ENCODE measurements at regions not wholly inside any gene's neighbourhood (a gene's known extent, or its start where the extent isn't known, plus 50 kb on each side); places are given as distances from the start of the nearest gene placed in this dataset.
"Not testable (repeated sequence)": the region's sequence is repeated elsewhere in the genome, so short reads cannot be mapped to it uniquely, and the experiment has no call there.

DNA sequence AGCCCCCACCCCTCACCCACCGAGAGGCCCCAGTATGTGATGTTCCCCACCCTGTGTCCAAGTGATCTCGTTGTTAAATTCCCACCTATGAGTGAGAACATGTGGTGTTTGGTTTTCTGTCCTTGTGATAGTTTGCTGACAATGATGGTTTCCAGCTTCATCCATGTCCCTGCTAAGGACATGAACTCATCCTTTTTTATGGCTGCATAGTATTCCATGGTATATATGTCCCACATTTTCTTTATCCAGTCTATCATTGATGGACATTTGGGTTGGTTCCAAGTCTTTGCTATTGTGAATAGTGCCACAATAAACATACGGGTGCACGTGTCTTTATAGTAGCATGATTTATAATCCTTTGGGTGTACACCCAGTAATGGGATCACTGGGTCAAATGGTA is 79.2 kb downstream of the PXDC1 start:
- DNase-seq: not testable (repeated sequence)

DNA sequence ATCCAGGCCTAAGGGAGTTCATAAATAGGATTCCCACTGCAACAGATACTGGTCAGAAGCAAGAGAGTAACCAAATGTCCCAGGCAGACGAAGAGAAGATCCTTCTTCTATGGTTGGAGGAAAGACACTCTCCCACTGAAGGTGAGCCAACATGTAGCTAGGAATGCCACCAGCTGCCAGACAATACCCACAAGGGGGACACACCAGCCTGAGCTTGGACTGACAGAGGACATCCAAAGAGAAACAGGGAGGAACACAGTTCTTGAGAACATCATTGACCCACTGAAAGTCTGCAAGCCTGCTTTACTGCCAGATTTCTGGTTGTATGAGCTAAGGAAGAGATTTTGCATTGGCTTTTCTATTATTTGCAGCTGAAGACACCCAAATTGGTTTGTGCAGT is 80.1 kb downstream of the PXDC1 start:
- no peak for DNase-seq

DNA sequence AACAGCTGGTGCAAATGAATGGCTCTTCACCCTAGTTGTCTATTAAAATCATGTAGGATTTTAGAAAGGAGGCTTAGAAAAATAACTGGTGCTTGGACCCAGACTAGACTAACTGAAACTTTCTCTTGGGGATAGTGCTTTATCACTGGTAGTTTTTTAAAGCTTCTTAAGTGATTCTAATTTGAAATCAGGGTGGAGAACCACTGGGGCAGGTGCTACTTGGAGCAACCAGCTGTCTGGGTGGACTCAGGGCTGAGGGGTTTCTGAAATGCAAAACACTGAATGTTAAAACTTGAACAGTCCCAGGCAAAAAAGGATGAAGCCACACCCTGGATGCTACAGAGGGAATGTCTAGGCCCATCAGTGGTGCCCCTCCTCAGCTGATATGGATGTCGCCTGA is 81.2 kb downstream of the PXDC1 start:
- no peak for DNase-seq

DNA sequence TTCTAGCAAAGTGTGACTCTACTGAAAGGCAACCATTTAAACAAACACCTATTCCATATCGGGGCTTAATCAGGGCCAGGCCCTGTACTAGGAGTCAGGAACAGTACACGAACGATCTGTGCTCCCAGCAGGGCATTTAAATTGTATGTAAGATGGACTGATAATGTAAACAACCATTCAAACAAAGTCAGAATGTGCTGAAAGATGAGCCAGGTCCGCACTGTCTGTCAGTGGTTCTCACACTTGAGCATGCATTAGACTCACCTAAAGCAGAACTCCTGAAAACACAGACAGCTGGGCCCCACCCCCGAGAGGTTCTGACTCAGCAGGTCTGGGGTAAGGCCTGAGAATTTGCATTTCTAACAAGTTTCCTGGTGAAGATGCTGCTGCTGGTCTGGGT is 81.6 kb downstream of the PXDC1 start:
- DNase-seq: no peak

DNA sequence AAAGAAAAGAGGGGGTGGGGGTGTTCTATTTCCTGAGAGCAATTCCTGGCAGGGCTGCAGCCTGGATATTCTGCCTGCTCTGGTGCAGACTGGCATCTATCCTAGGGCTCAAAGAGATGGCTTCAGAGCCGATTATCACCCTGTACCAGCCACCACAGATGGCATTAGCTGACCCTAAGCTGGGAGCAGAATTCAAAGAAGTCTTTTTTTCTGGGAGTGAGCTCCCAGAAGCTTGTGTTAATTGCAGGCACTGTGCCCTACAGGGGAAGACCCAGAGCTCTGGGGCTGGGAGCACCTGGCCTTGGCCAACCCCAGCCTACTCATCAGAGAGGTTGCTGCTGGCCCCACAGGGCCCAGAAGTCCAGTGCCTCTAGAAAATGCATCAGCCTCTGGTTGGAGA is 85.9 kb downstream of the PXDC1 start:
- no peak for DNase-seq

DNA sequence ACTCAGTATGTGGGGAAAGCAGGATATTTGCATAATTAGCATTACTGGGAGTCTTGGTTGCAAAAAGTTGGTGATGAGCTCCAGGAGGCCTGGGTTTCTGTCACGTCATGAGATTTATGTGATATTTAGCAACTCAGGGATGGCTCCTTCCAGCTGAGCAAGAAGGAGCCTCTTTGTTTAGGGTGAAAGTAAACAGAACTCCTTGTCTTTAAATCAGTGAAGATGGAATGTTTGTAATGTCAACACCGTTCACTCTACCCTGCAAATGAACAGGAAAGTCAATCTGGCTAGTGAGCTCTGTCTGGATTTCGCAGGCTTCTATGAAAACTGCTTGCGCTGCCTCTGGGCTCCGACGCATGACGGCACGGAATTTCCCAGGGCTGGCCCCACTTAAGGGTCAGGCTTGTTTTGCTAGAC is 86.9 kb downstream of the PXDC1 start:
- DNase-seq: no peak

DNA sequence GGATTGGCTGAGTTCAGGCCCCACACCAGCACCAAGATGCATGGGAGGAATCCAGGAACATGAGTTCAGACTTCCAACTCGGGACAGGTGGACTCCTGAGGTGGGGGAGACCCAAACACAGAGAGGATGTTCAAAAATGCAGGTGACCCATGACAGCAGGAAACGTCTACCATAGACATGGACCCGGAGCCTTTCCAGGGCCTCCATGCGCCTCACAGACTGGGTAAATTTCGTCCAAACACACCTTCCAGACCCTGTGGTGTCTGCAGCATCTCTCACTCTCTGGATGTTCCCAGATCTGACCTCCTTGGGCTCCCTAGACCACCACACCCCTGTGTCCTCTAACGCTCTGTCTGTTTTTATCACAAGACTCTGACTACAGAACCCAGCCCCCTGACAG is 87.7 kb downstream of the PXDC1 start:
- no peak for DNase-seq

DNA sequence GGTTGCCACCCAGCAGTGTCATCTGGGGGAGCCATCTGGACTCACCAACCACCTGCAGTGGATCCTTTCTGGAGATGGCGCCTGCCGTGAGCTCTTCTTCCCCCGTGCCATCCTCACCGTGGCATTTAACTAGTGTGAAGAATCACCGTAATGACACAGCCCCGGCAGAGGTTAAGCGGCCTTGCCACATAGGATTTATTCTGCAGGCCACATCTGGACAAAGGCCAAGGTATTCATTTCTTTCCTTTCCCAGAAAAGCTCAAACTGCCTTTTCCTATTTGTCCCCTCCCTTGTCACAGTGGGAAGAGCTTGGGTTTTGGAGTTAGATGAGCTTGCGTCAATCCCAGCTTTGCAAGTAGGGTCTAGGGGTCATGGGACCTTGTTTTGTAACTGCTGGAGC is 88.4 kb downstream of the PXDC1 start:
- no peak for DNase-seq

DNA sequence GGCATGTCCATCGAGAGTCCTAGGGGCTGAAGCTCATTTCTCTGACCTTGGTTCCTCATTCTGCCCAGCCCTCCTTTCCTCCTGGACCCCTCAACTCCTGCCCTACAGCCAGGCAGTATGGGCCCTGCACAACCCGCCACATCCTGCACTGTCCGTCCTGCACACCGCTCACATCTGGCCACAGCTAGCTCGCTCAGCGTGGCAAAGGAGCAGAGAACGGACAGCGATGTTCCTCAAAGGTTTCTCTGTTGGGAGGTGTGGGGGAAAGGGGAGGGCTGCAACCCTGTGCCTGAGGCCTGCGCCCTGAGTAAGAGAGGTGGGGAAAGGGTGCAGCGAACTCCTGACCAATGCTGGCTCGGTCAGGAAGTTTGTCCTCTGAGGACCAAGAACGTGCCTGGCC is 90.1 kb downstream of the PXDC1 start:
- DNase-seq: no peak

DNA sequence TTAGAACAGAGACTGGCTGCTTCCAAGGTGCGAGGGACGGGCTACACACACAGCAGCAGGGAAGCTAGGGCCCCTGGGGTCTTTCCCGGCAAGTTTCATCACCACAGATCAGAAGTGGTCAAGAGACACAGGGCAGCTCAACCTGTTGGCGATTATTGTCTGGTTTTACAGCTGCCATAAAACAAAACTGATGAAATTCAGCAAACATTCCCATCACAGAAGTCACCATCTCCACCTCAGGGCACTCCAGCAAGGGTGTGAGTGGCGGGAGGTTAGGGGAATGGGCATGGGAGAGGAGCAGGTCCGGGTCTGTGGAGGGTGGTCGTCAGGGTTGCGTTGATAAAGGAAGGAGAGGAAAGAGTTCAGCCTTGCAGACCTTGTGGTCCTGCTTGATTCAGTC is 91.0 kb downstream of the PXDC1 start:
- no peak for DNase-seq

DNA sequence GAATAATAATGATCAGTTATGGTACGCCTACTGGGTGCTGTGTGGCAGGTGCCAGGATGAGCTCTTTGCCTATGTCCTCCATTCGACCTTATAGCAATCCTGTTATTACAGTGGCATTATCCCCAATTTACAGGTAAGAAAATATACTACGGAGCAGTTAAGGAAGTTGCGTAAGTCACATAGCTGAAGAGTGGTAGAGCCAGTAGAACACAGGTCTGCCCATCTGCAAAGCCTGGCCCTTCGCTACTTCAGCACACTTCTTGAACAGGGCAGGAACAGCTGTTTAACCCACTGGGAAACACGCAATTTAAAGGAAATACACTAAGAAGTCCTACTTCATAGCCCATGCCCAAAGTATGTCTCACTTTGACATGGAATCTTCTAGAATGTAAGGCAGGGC is 91.8 kb downstream of the PXDC1 start:
- DNase-seq: no peak

DNA sequence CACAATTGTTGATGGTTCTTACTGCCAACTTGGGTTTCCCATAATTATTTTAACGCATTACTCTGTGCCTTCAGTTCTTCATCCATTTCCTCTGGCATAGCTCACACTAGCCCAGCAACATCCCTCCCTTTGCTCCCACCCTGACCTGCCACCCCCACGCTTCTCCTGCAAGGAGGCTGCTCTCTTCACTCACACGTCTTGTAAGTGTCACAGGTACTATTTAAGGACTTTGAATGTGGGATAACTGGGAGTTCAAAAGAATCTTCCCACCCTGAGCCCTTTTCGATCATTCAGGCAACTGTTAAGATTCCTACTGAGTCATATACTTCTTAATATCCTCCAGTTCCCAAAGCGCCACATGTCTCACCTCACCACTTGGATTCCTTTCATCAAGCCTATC is 95.4 kb downstream of the PXDC1 start:
- DNase-seq: no peak

DNA sequence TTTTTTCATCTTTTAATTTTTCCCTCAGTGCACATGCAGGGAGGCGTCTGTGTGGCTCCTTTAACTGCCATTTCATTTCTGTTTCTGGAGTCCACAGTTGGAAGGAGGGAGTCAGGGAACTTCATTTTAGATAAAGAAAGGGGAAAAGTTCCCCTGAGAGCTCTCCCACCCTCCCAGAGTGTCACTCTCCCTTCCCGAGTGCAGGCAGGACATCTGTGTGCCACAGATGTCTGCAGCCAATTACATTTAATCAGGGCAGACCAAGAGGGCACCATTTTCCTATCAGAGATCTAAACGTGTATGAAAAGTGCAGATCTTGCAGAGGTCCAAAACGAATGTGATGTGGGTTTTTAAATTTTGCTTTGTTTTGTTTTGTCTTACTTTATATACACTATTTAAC is 96.6 kb downstream of the PXDC1 start:
- no peak for DNase-seq

DNA sequence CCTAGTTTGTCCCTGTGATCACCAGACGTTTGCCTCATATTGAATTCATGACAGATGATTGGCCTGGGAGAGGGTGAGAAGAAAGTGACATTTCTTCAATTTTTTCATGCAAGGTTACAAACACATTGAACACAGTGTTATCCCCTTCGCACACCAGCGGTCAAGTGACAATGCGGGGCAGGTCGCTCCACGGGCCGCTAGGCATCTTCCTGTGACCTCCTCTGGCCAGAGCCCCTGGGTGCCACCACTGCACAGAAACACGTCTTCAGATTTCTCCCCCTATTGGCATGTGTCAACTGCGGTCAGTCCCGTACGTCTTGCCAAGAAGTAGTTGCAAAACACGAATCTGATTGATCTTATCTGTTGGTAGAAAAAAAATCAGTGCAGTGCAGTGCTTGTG is 97.1 kb downstream of the PXDC1 start:
- DNase-seq: no peak

DNA sequence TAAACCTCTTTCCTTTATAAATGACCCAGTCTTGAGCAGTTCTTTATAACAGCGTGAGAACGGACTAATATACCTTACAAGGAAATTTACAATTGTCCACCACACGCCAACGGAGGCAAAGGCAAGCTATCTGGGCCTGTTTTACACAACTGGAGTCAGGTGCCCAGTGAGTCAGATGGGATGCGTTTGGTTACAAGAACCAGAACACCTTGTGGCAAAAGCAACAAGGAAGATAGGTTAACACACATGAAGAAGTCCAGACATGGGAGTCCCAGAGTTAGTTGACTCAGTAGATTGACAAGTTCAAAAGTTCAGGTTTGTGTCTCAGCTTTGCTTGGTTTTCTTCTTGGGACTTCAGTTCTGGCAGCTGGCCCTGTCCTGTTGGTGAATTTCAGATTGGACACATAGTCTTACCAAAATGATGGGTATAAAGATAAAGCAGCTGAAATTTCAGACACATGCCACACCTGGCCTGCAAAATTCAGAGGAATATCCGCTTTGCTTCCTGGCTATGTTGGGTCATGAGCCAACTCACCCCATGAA is 97.9 kb downstream of the PXDC1 start:
- DNase-seq: no peak

DNA sequence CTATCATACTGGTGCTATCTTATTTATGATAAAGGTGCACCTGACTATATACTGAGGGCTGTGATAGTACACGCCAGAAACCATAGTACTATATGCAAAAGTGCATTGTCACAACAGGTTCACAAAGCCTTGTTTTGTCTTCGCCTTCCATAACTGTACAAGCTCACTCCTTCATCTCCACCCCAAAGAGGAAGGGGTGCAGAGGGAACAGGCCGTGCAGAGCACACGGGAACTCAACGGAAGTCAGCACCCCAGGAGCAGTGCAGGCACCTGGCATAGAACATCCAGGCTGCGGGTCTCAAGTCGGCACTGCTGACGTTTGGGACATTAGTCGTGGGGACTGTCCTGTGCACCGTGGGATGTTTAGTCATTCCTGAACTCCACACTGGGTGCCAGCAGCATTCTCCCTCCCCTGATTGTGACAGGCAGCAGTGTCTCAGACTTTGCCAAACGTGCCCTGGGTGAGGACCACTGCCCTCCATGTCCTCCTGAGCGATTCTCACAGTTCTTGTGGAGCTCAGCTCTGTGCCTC is 99.7 kb downstream of the PXDC1 start:
- DNase-seq: no peak

DNA sequence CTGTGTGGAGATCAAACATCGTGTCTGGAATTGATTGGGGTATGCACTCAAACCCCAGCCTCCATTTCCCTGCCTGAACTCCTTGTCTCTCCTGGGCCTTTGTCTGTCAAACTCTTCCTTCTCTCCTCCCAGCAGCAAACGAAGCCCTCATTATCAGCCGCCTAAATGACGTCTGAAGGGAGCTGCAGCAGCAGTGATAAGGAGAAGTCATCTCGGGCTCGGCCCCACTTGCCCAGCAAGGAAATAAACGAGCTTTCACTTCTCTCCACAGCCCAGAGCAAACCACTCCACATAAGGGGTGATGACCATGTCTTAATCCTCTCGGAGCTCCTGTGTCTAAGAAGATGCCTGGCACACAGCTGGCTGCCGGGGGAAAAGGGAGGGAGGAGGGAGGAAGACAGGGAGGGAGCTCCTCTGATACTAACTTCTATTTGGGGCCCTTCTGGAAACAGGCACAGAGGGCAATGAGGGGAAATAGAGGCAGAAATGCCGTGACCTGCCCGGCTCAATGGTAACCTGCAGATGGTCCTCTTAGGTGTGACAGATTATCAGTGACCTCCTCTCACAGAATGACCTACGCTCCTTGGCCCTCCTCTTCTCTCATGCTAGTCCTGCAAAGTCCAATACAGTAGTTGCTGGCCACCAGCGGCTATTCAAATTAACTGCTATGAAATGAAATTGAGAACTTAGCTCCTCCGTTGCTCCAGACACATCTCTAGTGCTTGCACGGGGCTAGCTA is 100.4 kb downstream of the PXDC1 start:
- DNase-seq: peak in 2 of 4 experiments; percentile 33 to 41

DNA sequence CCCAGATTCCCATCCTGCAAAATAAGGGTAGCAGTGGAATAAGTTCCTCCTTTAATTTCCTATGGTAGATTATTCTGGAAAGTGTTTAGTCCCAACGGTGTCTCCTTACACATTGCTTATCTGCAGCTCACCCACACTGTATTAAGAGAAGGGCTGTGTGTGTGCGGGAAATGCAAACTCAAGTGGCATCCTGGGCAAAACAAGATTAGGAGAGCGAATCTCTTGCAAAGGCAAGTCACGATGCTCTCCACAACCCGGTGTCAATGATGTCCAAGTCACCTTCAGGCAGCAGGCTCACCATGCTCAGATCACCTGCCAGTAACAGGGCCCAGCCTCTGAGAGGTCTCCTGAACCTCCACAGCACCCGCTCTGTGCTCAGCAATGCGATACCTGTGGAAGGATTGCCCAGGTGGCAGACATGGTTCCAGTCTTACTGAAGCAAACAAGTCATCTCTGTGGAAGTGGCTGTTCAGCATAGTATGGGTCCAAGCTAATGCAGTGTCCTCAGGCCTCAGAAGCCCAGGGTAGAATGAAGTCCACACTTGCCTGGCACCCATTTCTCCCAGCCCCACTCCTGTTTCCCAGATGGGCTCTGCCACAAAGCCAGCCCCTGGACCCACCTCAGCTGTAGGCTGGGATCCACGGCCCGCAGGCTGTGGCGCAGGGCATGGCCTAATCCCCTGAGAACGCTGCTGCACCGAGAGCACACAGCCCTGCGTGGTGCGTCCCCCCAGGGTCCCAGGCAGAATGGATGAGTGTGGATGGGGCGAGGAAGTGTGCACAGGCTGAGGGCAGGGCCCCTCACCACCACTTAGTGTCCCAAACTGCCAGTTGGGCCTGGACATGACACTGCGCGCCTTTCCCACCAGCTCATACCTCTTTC is 101.2 kb downstream of the PXDC1 start:
- DNase-seq: no peak

DNA sequence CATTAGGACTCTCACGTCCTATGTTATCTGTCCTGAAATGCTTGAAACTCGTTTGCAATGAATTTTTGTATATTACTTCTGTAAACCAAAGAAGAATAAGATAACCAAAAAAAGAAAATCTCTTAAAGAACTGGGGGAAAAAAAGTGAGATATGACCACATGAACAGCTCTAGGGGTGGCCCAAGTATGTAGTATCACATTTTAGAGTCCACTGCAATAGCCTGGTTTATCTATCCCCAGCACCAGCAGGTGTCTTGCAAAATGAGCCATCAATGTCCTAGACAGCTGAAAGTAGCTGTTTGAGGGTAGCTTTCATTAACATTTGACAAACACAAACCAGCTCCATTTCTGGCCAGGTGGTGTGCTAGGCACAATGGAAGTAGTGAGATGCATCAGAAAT is 102.8 kb downstream of the PXDC1 start:
- no peak for DNase-seq

DNA sequence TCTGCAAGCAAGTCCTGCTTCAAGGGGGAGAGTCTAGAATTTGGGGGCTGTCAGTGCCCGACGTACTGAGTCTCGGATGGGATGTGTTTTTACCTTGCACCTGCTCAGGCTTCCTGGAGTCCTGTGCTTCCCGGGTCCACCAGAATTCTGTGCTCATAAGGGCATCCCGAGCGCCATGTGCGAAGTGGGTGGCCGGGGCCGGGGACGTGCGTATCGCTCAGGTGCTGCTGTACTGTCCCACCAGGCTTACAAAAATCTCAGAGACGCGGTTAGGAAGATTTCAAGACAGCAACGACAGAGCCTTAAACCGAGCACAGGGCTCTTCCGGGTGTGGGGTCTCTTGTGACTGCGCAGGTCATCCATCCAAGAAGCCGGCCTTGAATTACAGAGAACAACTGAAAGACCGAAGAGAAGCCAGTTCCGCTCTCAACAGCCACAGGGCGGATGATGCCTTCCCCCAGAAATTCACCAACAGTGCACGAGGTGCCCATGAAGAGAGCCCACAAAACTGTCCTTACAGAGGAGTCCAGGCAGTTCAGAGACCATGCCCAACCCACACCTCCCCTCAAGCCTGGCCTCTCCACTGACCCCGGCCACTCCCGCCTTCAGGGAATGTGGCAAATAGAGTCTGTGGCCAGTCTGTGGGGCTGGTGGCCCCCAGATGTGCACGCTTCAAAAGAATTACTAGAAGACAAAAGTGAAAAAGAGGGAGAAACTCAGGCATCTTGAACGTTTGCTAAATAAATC is 104.7 kb downstream of the PXDC1 start:
- DNase-seq: no peak

DNA sequence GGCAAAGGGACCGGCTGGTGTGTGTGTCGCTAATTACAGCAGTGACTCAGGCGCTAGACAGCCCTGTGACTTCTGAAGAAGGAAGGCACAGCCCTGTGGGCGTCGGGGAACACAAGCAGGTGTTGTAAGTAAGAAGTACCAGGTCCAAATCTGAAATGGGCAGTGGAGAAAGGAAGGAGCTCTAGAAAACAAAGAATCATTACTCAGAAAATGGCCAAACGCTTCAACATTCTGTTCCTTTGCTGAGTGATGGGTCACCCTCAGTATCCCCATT is 106.8 kb downstream of the PXDC1 start:
- no peak for DNase-seq

DNA sequence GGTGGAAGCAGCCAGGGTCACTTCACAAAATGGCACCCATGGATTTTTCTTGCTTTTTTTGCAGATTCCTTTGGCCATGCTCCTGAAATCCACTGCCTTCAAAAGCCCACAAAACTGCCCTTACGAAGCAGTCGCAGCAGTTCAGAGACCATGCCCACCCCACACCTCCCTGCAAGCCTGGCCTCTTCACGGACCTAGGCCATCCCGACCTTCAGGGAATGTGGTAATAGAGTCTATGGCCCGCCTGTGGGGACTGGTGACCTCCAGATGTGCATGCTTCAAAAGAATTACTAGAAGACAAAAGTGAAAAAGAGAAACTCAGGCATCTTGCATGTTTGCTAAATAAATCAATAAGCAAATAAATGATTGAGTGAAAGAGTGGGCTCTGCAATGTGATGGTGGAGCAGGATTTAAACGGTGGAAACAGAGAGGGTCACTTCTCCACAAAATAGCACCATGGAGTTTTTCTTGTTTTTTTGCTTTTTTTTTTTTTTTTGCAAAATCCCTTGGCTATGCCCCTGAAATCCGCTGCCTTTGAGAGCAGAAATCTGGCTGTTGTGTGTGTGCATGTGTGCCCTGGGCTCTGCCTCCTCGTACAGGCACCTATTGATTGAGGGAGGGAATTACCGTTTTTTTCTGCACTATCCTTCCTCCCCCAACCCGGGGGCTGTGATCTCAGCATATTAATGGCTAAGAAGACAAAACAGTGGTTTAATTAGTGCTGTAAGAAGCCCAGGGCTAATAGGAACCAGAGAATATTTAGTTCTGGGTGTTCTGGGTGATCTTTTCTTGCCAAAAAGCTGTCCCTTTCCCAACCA is 107.4 kb downstream of the PXDC1 start:
- DNase-seq: no peak

All from suppressor macrophage (primary cell).